IPS-15b (cell line): ENCODE measurements at regions not wholly inside any gene's neighbourhood (a gene's known extent, or its start where the extent isn't known, plus 50 kb on each side); places are given as distances from the start of the nearest gene placed in this dataset.
"Not testable (repeated sequence)": the region's sequence is repeated elsewhere in the genome, so short reads cannot be mapped to it uniquely, and the experiment has no call there.

Source experiments
- H3K27me3 ChIP-seq: one replicate; pipeline ENCODE4 v1.6.1; 2013; ENCODE audit warnings: low read length; ENCODE audit not compliant: control insufficient read depth, insufficient read depth
- H3K36me3 ChIP-seq: one replicate; pipeline ENCODE4 v1.6.1; 2013; ENCODE audit warnings: low read length; ENCODE audit not compliant: control insufficient read depth, insufficient read depth
- H3K4me1 ChIP-seq: one replicate; pipeline ENCODE4 v1.6.1; 2013; ENCODE audit warnings: mild to moderate bottlenecking, low read length; ENCODE audit not compliant: control insufficient read depth, insufficient read depth
- H3K4me3 ChIP-seq: one replicate; pipeline ENCODE4 v1.5.1; 2013; ENCODE audit warnings: low read depth, low read length
- H3K9ac ChIP-seq: one replicate; pipeline ENCODE4 v1.6.1; 2013; ENCODE audit warnings: low read depth, mild to moderate bottlenecking, low read length
- H3K9me3 ChIP-seq: one replicate; pipeline ENCODE4 v1.6.1; 2013; ENCODE audit warnings: mild to moderate bottlenecking, low read length; ENCODE audit not compliant: control insufficient read depth, insufficient read depth

GRCh38 chr3:103227651-103228050 is 792.8 kb downstream of the ZPLD1 start:
- Histone ChIP-seq H3K27me3 (no peaks in the 10 kb centered on the region), H3K36me3 (no peaks in the 10 kb centered on the region), H3K9ac (no peak overlapping the region), H3K9me3 (no peaks in the 10 kb centered on the region), H3K4me3 (no peak overlapping the region), H3K4me1 (no peaks in the 10 kb centered on the region)

- H3K9me3 ChIP-seq = no peaks in the 10 kb centered on the region
- H3K4me3 ChIP-seq = no peak overlapping the region
- no peaks in the 10 kb centered on the region for H3K4me1 ChIP-seq
- H3K27me3 ChIP-seq = no peaks in the 10 kb centered on the region
- no peaks in the 10 kb centered on the region for H3K36me3 ChIP-seq
- H3K9ac ChIP-seq = no peak overlapping the region
Observed at GRCh38 chr3:103247459-103247858, 812.6 kb downstream of the ZPLD1 start.

DNA sequence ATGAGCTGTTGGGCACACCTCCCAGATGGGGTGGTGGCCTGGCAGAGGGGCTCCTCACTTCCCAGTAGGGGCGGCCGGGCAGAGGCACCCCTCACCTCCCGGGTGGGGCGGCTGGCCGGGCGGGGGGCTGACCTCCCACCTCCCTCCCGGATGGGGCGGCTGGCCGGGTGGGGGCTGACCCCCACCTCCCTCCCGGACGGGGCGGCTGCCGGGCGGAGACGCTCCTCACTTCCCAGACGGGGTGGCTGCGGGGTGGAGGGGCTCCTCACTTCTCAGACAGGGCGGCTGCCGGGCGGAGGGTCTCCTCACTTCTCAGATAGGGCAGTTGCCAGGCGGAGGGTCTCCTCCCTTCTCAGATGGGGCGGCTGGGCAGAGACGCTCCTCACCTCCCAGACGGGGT is 820.0 kb downstream of the ZPLD1 start:
- not testable (repeated sequence) for H3K9me3 ChIP-seq, H3K4me1 ChIP-seq, H3K27me3 ChIP-seq, H3K36me3 ChIP-seq, H3K9ac ChIP-seq, H3K4me3 ChIP-seq

DNA sequence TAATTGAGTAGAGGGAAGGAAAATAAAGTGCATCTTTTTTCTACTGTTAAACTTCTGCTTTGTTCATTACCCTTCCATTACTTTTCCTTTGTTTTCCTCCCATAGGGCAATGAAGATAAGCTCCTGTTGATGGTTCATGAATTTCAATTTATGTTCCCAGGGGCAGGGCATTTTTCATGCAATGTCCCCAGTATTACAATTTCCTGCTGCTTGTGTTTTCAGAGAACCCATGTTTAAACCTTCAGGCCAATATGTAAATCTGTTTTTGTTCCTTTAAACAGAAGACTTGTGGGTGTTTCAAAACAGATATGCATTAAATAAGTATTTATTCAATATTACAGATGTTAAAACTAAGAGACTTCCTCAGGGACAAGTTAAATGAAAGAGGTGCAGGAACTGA is 834.5 kb downstream of the ZPLD1 start:
- H3K36me3 ChIP-seq = no peaks in the 10 kb centered on the region
- H3K4me1 ChIP-seq = no peaks in the 10 kb centered on the region
- no peaks in the 10 kb centered on the region for H3K27me3 ChIP-seq
- H3K4me3 ChIP-seq = no peak overlapping the region
- no peak overlapping the region for H3K9ac ChIP-seq
- H3K9me3 ChIP-seq = peaks cover 7% of the 10 kb centered on the region

- Histone ChIP-seq H3K27me3 (no peaks in the 10 kb centered on the region), H3K36me3 (no peaks in the 10 kb centered on the region)
Observed at GRCh38 chr3:103271575-103271974, 836.8 kb downstream of the ZPLD1 start.

GRCh38 chr3:103295974-103296570 is 861.3 kb downstream of the ZPLD1 start:
- Histone ChIP-seq H3K9me3 (no peaks in the 10 kb centered on the region), H3K9ac (no peak overlapping the region), H3K4me1 (no peaks in the 10 kb centered on the region), H3K27me3 (no peaks in the 10 kb centered on the region), H3K4me3 (no peak overlapping the region), H3K36me3 (no peaks in the 10 kb centered on the region)

More at GRCh38 chr3:103271575-103271974, 836.8 kb downstream of the ZPLD1 start:
- no peaks in the 10 kb centered on the region for H3K4me1 ChIP-seq
- no peak overlapping the region for H3K4me3 ChIP-seq
- H3K9ac ChIP-seq = no peak overlapping the region
- H3K9me3 ChIP-seq = peaks cover 7% of the 10 kb centered on the region

DNA sequence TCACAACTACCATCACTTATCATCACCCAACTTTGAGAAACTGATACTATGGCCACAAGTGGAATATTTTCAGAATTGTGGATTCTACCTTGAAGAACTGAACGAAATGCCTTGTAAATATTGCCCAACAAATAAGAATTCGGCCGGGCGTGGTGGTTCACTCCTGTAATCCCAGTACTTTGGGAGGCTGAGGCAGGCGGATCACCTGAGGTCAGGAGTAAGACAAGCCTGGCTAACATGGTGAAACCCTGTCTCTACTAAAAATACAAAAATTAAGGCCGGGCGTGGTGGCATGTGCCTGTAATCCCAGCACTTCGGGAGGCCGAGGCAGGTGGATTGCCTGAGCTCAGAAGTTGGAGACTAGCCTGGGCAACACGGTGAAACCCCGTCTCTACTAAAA is 862.7 kb downstream of the ZPLD1 start:
- not testable (repeated sequence) for H3K4me1 ChIP-seq, H3K9me3 ChIP-seq, H3K27me3 ChIP-seq, H3K9ac ChIP-seq, H3K4me3 ChIP-seq, H3K36me3 ChIP-seq

- Histone ChIP-seq H3K27me3 (no peaks in the 10 kb centered on the region), H3K9me3 (no peaks in the 10 kb centered on the region), H3K4me3 (no peak overlapping the region), H3K9ac (no peak overlapping the region), H3K4me1 (no peaks in the 10 kb centered on the region), H3K36me3 (no peaks in the 10 kb centered on the region)
Observed at GRCh38 chr3:103306104-103306503, 871.3 kb downstream of the ZPLD1 start.

- H3K27me3 ChIP-seq = no peaks in the 10 kb centered on the region
- no peak overlapping the region for H3K4me3 ChIP-seq
Observed at GRCh38 chr3:103308921-103309320, 874.1 kb downstream of the ZPLD1 start.

GRCh38 chr3:103319912-103320311 is 885.1 kb downstream of the ZPLD1 start:
- Histone ChIP-seq H3K9me3 (no peaks in the 10 kb centered on the region), H3K36me3 (no peaks in the 10 kb centered on the region), H3K4me3 (no peak overlapping the region), H3K4me1 (no peaks in the 10 kb centered on the region), H3K27me3 (no peaks in the 10 kb centered on the region), H3K9ac (no peak overlapping the region)

More at GRCh38 chr3:103308921-103309320, 874.1 kb downstream of the ZPLD1 start:
- H3K36me3 ChIP-seq = no peaks in the 10 kb centered on the region
- H3K9me3 ChIP-seq = no peaks in the 10 kb centered on the region
- no peak overlapping the region for H3K9ac ChIP-seq
- H3K4me1 ChIP-seq = no peaks in the 10 kb centered on the region

DNA sequence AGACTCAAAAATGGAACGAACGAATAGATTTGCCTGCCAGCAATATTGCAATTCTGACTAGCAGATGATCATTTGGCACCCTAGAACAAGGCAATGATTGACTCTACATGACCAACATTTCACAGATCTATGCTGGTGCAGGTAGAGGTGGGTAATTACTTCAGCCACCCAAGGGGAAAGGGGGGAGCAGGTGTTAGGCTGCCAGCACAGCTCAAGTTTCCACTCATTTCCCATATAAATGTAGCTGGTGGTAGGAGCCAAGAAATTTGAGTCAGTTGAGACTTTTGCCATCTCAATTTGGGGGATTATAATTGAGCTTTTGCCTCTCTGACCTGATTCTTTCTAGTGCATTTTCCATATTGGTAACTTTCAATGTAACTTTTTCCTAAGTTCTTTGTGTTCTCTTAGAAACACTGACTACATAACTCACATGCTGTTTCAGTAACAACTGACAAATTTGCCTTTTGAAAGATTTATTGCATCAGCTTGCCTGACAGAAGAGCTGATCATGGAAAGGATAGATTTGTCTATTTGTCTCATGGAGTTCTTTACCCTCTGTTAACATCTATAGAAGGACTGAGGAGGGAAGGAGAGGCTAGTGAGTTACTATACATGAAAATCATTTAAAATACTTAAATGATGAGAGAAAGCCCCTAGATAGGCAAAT is 902.5 kb downstream of the ZPLD1 start:
- Histone ChIP-seq H3K36me3 (no peaks in the 10 kb centered on the region), H3K4me3 (no peak overlapping the region), H3K9ac (no peak overlapping the region), H3K27me3 (no peaks in the 10 kb centered on the region), H3K4me1 (no peaks in the 10 kb centered on the region), H3K9me3 (no peaks in the 10 kb centered on the region)

- Histone ChIP-seq H3K9me3 (no peaks in the 10 kb centered on the region), H3K4me1 (no peaks in the 10 kb centered on the region), H3K9ac (no peak overlapping the region), H3K36me3 (no peaks in the 10 kb centered on the region), H3K4me3 (no peak overlapping the region), H3K27me3 (no peaks in the 10 kb centered on the region)
Observed at GRCh38 chr3:103341078-103341606, 906.3 kb downstream of the ZPLD1 start.
